Suprapubic skin (tissue), 4 donors: ENCODE measurements at regions not wholly inside any gene's neighbourhood (a gene's known extent, or its start where the extent isn't known, plus 50 kb on each side); places are given as distances from the start of the nearest gene placed in this dataset.

ENCODE experiments used
- DNase-seq, 2 donors: peaks; one replicate each; pipeline ENCODE4 v3.0.0-alpha.2; 2019; ENCODE audit warnings: low spot score in 2 of 2
- H3K27ac ChIP-seq: fragments of 200-600 bp; sonication (generic); one replicate; pipeline ENCODE4 v1.5.1; 2019
- H3K27me3 ChIP-seq: fragments of 200-600 bp; sonication (generic); one replicate; pipeline ENCODE4 v1.5.1; 2019
- H3K36me3 ChIP-seq: fragments of 200-600 bp; sonication (generic); one replicate; pipeline ENCODE4 v1.5.1; 2019
- H3K4me1 ChIP-seq: fragments of 200-600 bp; sonication (generic); one replicate; pipeline ENCODE4 v1.5.1; 2019
- H3K4me3 ChIP-seq: fragments of 200-600 bp; sonication (generic); one replicate; pipeline ENCODE4 v1.5.1; 2019; ENCODE audit warnings: mild to moderate bottlenecking
- H3K9me3 ChIP-seq: fragments of 200-600 bp; sonication (generic); one replicate; pipeline ENCODE4 v1.5.1; 2019
- EP300 ChIP-seq: sonication (generic); formaldehyde crosslinking; IDR thresholded peaks from one replicate; pipeline ENCODE4 v1.6.1; 2017; ENCODE audit warnings: antibody characterized with exemption
- POLR2A ChIP-seq, 2 donors: fragments of 450-650 bp; IDR thresholded peaks; one replicate each; pipeline ENCODE4 v1.6.1; 2017; ENCODE audit warnings: antibody characterized with exemption in 2 of 2, mild to moderate bottlenecking in 2 of 2, moderate library complexity in 2 of 2
- POLR2AphosphoS5 ChIP-seq, 3 donors: sonication (generic); formaldehyde crosslinking; IDR thresholded peaks; one replicate each; pipeline ENCODE4 v1.6.1; 2017; ENCODE audit warnings: antibody characterized with exemption in 3 of 3
- WGBS: methylation state at CpG from one replicate; pipeline ENCODE4 v1.1.5; 2018; 5-methylcytosine and 5-hydroxymethylcytosine counted together
- TF ChIP-seq, protein P1 (sequence below), 2 donors: fragments of 200-600 bp in 1 of 2; fragments of 450-650 bp in 1 of 2; sonication (generic) in 1 of 2; IDR thresholded peaks; one replicate each; pipeline ENCODE4 v1.5.1; 2016 to 2019; ENCODE audit warnings: antibody characterized with exemption in 2 of 2, mild to moderate bottlenecking in 1 of 2, moderate library complexity in 1 of 2

DNA sequence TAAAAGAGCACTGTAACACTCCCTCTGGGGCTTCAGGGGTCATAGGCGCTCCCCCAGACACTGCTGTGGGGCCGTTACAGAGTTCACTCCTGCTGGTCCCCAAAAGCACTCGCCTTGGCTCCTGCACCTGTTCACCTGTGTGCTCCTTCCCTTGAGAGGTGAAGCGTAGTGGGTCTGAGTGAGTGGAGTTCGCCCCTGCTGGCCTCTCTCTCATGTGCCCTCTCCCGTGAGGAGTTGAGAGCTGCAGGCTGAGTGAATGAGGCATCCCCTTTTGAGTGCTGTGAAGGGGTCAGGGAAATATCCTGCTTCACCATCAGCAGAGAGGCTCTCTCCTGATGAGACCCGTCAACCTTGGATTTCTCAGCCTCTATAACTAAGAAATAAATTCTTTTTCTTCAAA is 134.6 kb upstream of the TUT7 start:
- Histone ChIP-seq H3K9me3 (no peaks in the 10 kb centered on the region), H3K27ac (no peak overlapping the region), H3K27me3 (no peaks in the 10 kb centered on the region), H3K4me1 (peaks cover 14% of the 10 kb centered on the region), H3K4me3 (no peak overlapping the region), H3K36me3 (no peaks in the 10 kb centered on the region)
- no peak for DNase-seq
- TF ChIP-seq EP300 (no peak), POLR2AphosphoS5 (IDR thresholded peaks at IDR 0.05) (no peak), POLR2A (IDR thresholded peaks at IDR 0.05) (no peak)
- TF ChIP-seq, protein P1, sequence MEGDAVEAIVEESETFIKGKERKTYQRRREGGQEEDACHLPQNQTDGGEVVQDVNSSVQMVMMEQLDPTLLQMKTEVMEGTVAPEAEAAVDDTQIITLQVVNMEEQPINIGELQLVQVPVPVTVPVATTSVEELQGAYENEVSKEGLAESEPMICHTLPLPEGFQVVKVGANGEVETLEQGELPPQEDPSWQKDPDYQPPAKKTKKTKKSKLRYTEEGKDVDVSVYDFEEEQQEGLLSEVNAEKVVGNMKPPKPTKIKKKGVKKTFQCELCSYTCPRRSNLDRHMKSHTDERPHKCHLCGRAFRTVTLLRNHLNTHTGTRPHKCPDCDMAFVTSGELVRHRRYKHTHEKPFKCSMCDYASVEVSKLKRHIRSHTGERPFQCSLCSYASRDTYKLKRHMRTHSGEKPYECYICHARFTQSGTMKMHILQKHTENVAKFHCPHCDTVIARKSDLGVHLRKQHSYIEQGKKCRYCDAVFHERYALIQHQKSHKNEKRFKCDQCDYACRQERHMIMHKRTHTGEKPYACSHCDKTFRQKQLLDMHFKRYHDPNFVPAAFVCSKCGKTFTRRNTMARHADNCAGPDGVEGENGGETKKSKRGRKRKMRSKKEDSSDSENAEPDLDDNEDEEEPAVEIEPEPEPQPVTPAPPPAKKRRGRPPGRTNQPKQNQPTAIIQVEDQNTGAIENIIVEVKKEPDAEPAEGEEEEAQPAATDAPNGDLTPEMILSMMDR (IDR thresholded peaks at IDR 0.05) = no peak
- WGBS = 93% methylated on average over 7 of the region's 7 CpGs

DNA sequence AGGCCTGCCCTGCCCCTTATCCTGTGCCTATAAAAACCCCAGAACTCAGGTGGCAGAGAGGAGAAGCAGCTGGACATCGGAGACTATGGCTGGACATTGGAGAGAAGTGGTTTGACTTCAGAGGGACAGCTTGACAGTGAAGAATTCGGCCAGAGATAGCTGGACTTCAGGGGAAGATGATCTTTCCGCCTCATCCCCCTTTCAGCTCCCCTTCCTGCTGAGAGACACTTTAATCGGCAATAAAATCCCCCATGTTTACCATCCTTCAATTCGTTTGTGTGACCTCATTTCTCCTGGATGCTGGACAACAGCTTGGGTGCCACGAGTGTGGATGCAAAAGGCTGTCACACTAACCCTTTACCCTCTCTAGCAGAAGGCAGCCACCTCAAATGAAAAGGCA is 134.1 kb upstream of the TUT7 start:
- DNase-seq = no peak
- Histone ChIP-seq H3K27me3 (no peaks in the 10 kb centered on the region), H3K4me1 (peaks cover 14% of the 10 kb centered on the region), H3K27ac (no peak overlapping the region), H3K4me3 (no peak overlapping the region), H3K9me3 (no peaks in the 10 kb centered on the region), H3K36me3 (no peaks in the 10 kb centered on the region)
- 81% methylated on average over 6 of the region's 6 CpGs for WGBS
- TF ChIP-seq POLR2A (IDR thresholded peaks at IDR 0.05) = no peak
- no peak for TF ChIP-seq EP300
- no peak for TF ChIP-seq POLR2AphosphoS5 (IDR thresholded peaks at IDR 0.05)
- TF ChIP-seq, protein P1 (IDR thresholded peaks at IDR 0.05) = no peak

DNA sequence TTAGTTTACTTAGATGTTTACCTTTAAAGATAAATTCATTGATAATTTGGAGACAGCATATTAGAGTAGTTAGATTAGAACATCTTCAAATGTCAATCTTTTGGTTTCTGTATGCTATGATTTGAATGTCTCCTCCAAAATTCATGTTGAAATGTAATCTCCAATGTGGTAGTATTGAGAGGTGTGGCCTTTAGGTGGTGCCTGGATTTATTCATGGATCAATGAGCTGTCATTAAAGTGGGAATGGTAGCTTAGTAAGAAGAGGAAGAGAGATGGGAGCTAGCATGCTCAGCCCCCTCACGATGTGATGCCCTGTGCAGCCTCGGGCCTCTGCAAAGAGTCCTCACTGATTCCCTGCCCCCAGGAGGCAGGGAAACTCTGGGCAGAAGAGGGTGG is 133.6 kb upstream of the TUT7 start:
- Histone ChIP-seq H3K4me1 (peaks cover 14% of the 10 kb centered on the region), H3K9me3 (no peaks in the 10 kb centered on the region), H3K27me3 (no peaks in the 10 kb centered on the region), H3K36me3 (no peaks in the 10 kb centered on the region), H3K4me3 (no peak overlapping the region), H3K27ac (no peak overlapping the region)
- no peak for DNase-seq
- 83% methylated on average over 2 of the region's 2 CpGs for WGBS
- TF ChIP-seq EP300 (no peak), POLR2A (IDR thresholded peaks at IDR 0.05) (no peak), POLR2AphosphoS5 (IDR thresholded peaks at IDR 0.05) (no peak)
- TF ChIP-seq, protein P1 (IDR thresholded peaks at IDR 0.05) = no peak

DNA sequence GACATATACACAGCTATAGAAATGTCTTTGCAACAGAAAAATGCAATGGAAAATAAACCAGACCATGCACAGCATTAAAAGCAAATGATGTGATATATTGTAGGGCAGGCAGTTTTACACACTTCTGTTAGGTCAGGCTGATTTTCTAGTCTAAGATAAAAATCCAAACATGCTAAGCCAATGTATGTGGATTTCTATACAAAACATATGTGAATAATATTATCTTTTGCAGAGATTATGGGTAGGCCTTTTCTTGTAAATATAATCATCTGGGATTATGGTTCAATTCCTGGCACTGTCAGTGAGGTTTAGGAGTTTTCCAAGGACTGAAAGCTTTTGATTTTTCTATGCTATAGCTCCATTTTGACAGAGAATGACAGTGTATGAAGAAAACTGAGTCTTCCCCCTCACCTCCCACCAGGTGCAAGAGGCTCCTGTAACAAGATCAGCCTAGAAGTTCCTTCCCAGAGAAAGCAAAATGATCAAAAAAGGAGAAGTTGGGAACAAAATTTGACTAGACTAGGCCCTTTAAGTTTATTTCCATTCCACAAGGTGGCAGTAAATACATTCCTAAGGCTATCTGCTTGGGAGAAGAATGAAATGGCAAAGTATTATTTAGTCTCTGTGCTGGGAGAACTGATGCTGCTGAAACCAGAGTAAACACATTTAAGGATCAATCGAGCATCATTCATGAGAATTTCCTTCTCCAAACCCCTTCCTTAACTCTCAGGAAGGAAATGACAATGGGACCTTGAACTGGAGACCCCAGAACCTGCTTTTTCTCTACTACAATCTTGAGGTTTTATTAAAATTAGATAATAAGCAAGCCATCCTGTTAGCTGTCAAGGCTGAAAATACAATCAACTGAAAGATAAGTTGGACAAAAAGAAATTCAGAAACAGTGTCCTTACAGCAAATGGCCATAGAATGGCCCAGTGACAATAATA is 133.0 kb upstream of the TUT7 start:
- peaks cover 14% of the 10 kb centered on the region for H3K4me1 ChIP-seq
- WGBS = 0% methylated on average over 1 of the region's 1 CpG
- DNase-seq = no peak
- TF ChIP-seq EP300 (no peak), POLR2A (IDR thresholded peaks at IDR 0.05) (no peak), POLR2AphosphoS5 (IDR thresholded peaks at IDR 0.05) (no peak)
- TF ChIP-seq, protein P1 (IDR thresholded peaks at IDR 0.05) = peak; percentile 30 to 49
- H3K36me3 ChIP-seq = no peaks in the 10 kb centered on the region
- H3K4me3 ChIP-seq = no peak overlapping the region
- no peak overlapping the region for H3K27ac ChIP-seq
- H3K9me3 ChIP-seq = no peaks in the 10 kb centered on the region
- H3K27me3 ChIP-seq = no peaks in the 10 kb centered on the region

DNA sequence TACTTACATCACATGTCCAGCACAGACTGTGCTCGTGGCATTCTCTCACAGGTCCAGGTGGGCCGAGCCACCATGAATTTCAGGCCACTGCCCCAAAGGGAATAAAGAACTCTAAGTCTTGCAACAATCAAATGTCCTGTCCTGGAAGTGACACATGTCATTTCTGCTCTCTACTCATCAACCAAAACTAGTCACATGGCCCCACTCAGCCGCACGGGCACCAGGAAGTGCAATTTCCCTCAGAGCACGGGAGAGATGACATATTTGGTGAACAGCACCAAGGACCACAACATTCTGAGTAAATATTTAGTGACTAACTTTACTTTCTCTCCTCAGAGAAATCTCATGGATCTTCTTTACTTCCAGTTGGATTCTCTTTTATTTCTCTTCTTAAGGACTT is 131.1 kb upstream of the TUT7 start:
- H3K27ac ChIP-seq = no peak overlapping the region
- no peaks in the 10 kb centered on the region for H3K9me3 ChIP-seq
- H3K4me1 ChIP-seq = peaks cover 14% of the 10 kb centered on the region
- DNase-seq = no peak
- no peak overlapping the region for H3K4me3 ChIP-seq
- 73% methylated on average over 5 of the region's 5 CpGs for WGBS
- no peaks in the 10 kb centered on the region for H3K36me3 ChIP-seq
- TF ChIP-seq, protein P1 (IDR thresholded peaks at IDR 0.05) = no peak
- TF ChIP-seq POLR2A (IDR thresholded peaks at IDR 0.05) (no peak), POLR2AphosphoS5 (IDR thresholded peaks at IDR 0.05) (no peak), EP300 (no peak)
- H3K27me3 ChIP-seq = no peaks in the 10 kb centered on the region
